H1 (cell line): ENCODE measurements at regions not wholly inside any gene's neighbourhood (a gene's known extent, or its start where the extent isn't known, plus 50 kb on each side); places are given as distances from the start of the nearest gene placed in this dataset.

ENCODE experiments used
- CTCF ChIA-PET: fragments of 300-600 bp; sonication (Branson Sonifier 250); formaldehyde crosslinking; loops from one replicate; lab custom pipeline; 2021; ENCODE audit not compliant: partially characterized antibody; lab: Charles Lee
- POLR2A ChIA-PET: fragments of 300-600 bp; sonication (Branson Sonifier 250); formaldehyde crosslinking; loops from one replicate; lab custom pipeline; 2021; ENCODE audit warnings: inconsistent platforms; ENCODE audit not compliant: partially characterized antibody; lab: Charles Lee
- DNase-seq, 2 experiments: peaks; one replicate each; pipeline versions ENCODE4 v3.0.0 to v3.0.0-alpha.2; 2010 to 2022; ENCODE audit warnings: low spot score in 2 of 2, low read depth in 1 of 2, mixed read lengths in 1 of 2
- FAIRE-seq: peaks from 2 replicates; lab custom pipeline; 2011; peaks lifted over from hg19 to GRCh38; lab: Jason Lieb, UNC
- H2AFZ ChIP-seq: 2 replicates; pipeline ENCODE4 v1.8.1; 2012; ENCODE audit warnings: low read length, inconsistent platforms
- H2AK5ac ChIP-seq: 2 replicates; pipeline ENCODE4 v1.6.1; 2013; ENCODE audit warnings: low read depth, low read length
- H2BK120ac ChIP-seq: replicated peaks from 2 replicates; pipeline ENCODE3; 2013; ENCODE audit warnings: low read depth, low read length, inconsistent platforms
- H2BK12ac ChIP-seq: 2 replicates; pipeline ENCODE4 v1.6.1; 2013; ENCODE audit warnings: low read depth, low read length
- H2BK15ac ChIP-seq: 2 replicates; pipeline ENCODE4 v1.6.1; 2013; ENCODE audit warnings: low read length
- H2BK20ac ChIP-seq: 2 replicates; pipeline ENCODE4 v1.6.1; 2013; ENCODE audit warnings: low read length
- H2BK5ac ChIP-seq: 2 replicates; pipeline ENCODE4 v1.6.1; 2013; ENCODE audit warnings: low read depth, low read length
- H3K14ac ChIP-seq: 2 replicates; pipeline ENCODE4 v1.6.1; 2013; ENCODE audit warnings: inconsistent platforms; ENCODE audit not compliant: insufficient read length
- H3K18ac ChIP-seq: 2 replicates; pipeline ENCODE4 v1.6.1; 2013; ENCODE audit warnings: low read length; ENCODE audit errors: extremely low read depth
- H3K23ac ChIP-seq: 2 replicates; pipeline ENCODE4 v1.6.1; 2013; ENCODE audit warnings: inconsistent platforms; ENCODE audit not compliant: insufficient read length
- H3K23me2 ChIP-seq: 2 replicates; pipeline ENCODE4 v1.6.1; 2013; ENCODE audit warnings: low read depth, low read length
- H3K27ac ChIP-seq: 2 replicates; pipeline ENCODE4 v1.6.1; 2011; ENCODE audit warnings: low read depth, low read length, inconsistent platforms
- H3K27me3 ChIP-seq, 4 experiments: replicated peaks in 1 of 4; 1 replicate in 1 of 4; 2 replicates in 3 of 4; pipeline versions ENCODE4 v1.6.1 to v1.8.1; 2011 to 2013; ENCODE audit warnings: low read length in 3 of 4, mild to moderate bottlenecking in 3 of 4, inconsistent platforms in 2 of 4, mixed read lengths in 2 of 4, moderate library complexity in 1 of 4; ENCODE audit not compliant: control insufficient read depth in 3 of 4, insufficient read depth in 3 of 4; ENCODE audit errors: extremely low read depth in 1 of 4
- H3K36me3 ChIP-seq, 4 experiments: 2 replicates each; pipeline versions ENCODE4 v1.6.1 to v1.8.1; 2011 to 2013; ENCODE audit warnings: mild to moderate bottlenecking in 4 of 4, low read length in 3 of 4, moderate library complexity in 2 of 4, control low read depth in 1 of 4, inconsistent platforms in 1 of 4; ENCODE audit not compliant: insufficient read depth in 4 of 4, control insufficient read depth in 2 of 4
- H3K4ac ChIP-seq: replicated peaks from 2 replicates; pipeline ENCODE3; 2013; ENCODE audit warnings: low read length, low read depth, mixed read lengths, inconsistent platforms; ENCODE audit not compliant: insufficient read length
- H3K4me1 ChIP-seq, 4 experiments: replicated peaks in 1 of 4; 1 replicate in 1 of 4; 2 replicates in 3 of 4; pipeline versions ENCODE4 v1.6.1 to v1.8.1; 2011 to 2013; ENCODE audit warnings: low read length in 3 of 4, inconsistent platforms in 2 of 4, mixed read lengths in 1 of 4; ENCODE audit not compliant: insufficient read depth in 4 of 4, control insufficient read depth in 3 of 4
- H3K4me2 ChIP-seq, 2 experiments: 2 replicates each; pipeline versions ENCODE4 v1.6.1 to v1.8.1; 2011 to 2013; ENCODE audit warnings: low read depth in 2 of 2, low read length in 2 of 2, control low read depth in 1 of 2, inconsistent platforms in 1 of 2, mild to moderate bottlenecking in 1 of 2; ENCODE audit not compliant: insufficient read depth in 1 of 2
- H3K4me3 ChIP-seq, 4 experiments: fragments of 200-600, 300-600 bp in 1 of 4; sonication (generic), shearing (Covaris generic), sonication (Bioruptor Twin) in 1 of 4; 2 replicates each; pipeline versions ENCODE4 v1.5.1 to v1.8.1; 2011 to 2016; ENCODE audit warnings: low read length in 4 of 4, low read depth in 3 of 4, control low read depth in 2 of 4, inconsistent platforms in 2 of 4, mild to moderate bottlenecking in 2 of 4, mixed read lengths in 1 of 4, moderate library complexity in 1 of 4; ENCODE audit not compliant: insufficient read depth in 2 of 4; ENCODE audit errors: extremely low read depth in 1 of 4
- H3K56ac ChIP-seq: replicated peaks from 2 replicates; pipeline ENCODE3; 2013; ENCODE audit warnings: low read depth, mild to moderate bottlenecking, mixed read lengths, low read length, inconsistent platforms; ENCODE audit not compliant: insufficient read length
- H3K79me1 ChIP-seq: 2 replicates; pipeline ENCODE4 v1.6.1; 2013; ENCODE audit warnings: low read depth, low read length, control low read depth
- H3K79me2 ChIP-seq, 2 experiments: 2 replicates each; pipeline versions ENCODE4 v1.6.1 to v1.8.1; 2012 to 2013; ENCODE audit warnings: low read length in 2 of 2, mild to moderate bottlenecking in 2 of 2, inconsistent platforms in 1 of 2; ENCODE audit not compliant: insufficient read depth in 2 of 2, control insufficient read depth in 1 of 2
- H3K9ac ChIP-seq, 4 experiments: replicated peaks in 1 of 4; 1 replicate in 1 of 4; 2 replicates in 3 of 4; pipeline versions ENCODE4 v1.6.1 to v1.8.1; 2011 to 2013; ENCODE audit warnings: low read depth in 3 of 4, low read length in 3 of 4, control low read depth in 2 of 4, mild to moderate bottlenecking in 2 of 4, moderate library complexity in 2 of 4, inconsistent platforms in 1 of 4; ENCODE audit errors: extremely low read depth in 1 of 4
- H3K9me3 ChIP-seq, 2 experiments: 2 replicates each; pipeline versions ENCODE4 v1.6.1 to v1.8.1; 2012 to 2013; ENCODE audit warnings: mild to moderate bottlenecking in 2 of 2, moderate library complexity in 2 of 2, control low read depth in 1 of 2, inconsistent platforms in 1 of 2, low read depth in 1 of 2, low read length in 1 of 2, mixed read lengths in 1 of 2; ENCODE audit not compliant: insufficient read depth in 2 of 2
- H4K20me1 ChIP-seq, 2 experiments: replicated peaks in 1 of 2; 2 replicates each; pipeline versions ENCODE3 to v1.8.1; 2011 to 2013; ENCODE audit warnings: inconsistent platforms in 2 of 2, low read length in 2 of 2, mild to moderate bottlenecking in 1 of 2; ENCODE audit not compliant: insufficient read depth in 2 of 2, control insufficient read depth in 1 of 2
- H4K5ac ChIP-seq: 2 replicates; pipeline ENCODE4 v1.6.1; 2013; ENCODE audit warnings: low read length, low read depth, mixed read lengths, inconsistent platforms; ENCODE audit not compliant: insufficient read length
- H4K8ac ChIP-seq: 2 replicates; pipeline ENCODE4 v1.8.0; 2013; ENCODE audit warnings: mild to moderate bottlenecking, moderate library complexity, low read length, inconsistent platforms; ENCODE audit not compliant: insufficient read depth; ENCODE audit errors: extremely low read depth
- H4K91ac ChIP-seq: replicated peaks from 2 replicates; pipeline ENCODE3; 2013; ENCODE audit warnings: low read length, mixed read lengths, inconsistent platforms; ENCODE audit not compliant: insufficient read length
- MAFK ChIP-seq: IDR thresholded peaks from 2 replicates; pipeline ENCODE4 v1.6.1; 2012; ENCODE audit warnings: low read depth, mild to moderate bottlenecking, improper control_type of control experiment, low read length
- WGBS, 2 experiments: shearing (Covaris generic) in 1 of 2; methylation state at CpG; one replicate each; pipeline versions ENCODE4 v1.1.6 to v1.1.7; 2013 to 2015; ENCODE audit warnings: low lambda C conversion rate in 2 of 2, mixed read lengths in 2 of 2, inconsistent platforms in 1 of 2, low coverage in 1 of 2, missing lambda C conversion rate in 1 of 2; ENCODE audit not compliant: insufficient replicate concordance in 2 of 2, insufficient coverage in 1 of 2, insufficient read length in 1 of 2; ENCODE audit errors: extremely low coverage in 1 of 2, missing lambda C conversion rate in 1 of 2; 5-methylcytosine and 5-hydroxymethylcytosine counted together

DNA sequence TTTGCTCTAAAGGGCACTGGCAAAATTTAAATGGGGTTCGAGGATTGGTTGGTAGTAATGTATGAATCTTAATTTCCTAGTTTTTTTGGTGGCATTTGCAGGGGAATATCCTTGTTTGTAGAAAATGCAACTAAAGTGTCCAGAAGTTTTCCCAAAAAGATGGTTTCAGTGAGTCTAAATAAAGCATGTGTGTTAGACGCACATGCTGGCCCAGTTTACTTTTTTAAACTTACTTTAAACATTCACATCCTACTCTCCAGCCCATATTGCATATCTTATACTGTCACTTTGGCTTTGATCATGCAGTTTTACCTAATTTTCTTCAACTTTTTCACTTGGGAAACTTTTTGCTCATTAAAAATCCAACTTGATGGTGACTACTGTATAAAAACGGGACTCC lies 744.0 kb upstream of the CELF2 start:
- H3K14ac ChIP-seq, result no peak overlapping the region
- no peak overlapping the region for H2BK120ac ChIP-seq
- H3K27me3 ChIP-seq, result peaks cover 0 to 1% (median 0%) of the 10 kb centered on the region in 4 experiments; a peak in 1 of 7 replicates
- H4K8ac ChIP-seq, result no peak overlapping the region
- no peak overlapping the region for H3K23ac ChIP-seq
- WGBS, 2 experiments, result 89% methylated on average over 3 of the region's 3 CpGs; no CpG with 5 or more reads in 1 of the 2 experiments
- H3K23me2 ChIP-seq, result peaks cover 2% of the 10 kb centered on the region; the same call in 1 of the 2 replicates
- TF ChIP-seq MAFK, result no peak
- H3K56ac ChIP-seq, result no peak overlapping the region
- H2BK20ac ChIP-seq, result no peak overlapping the region
- no peak overlapping the region for H3K9ac ChIP-seq
- POLR2A ChIA-PET, result no interaction called here
- no peak overlapping the region for H3K27ac ChIP-seq
- no peak overlapping the region for H2AK5ac ChIP-seq
- no peak overlapping the region for H2AFZ ChIP-seq
- H2BK5ac ChIP-seq, result no peak overlapping the region
- no peak overlapping the region for H2BK15ac ChIP-seq
- no peak overlapping the region for H2BK12ac ChIP-seq
- H3K4ac ChIP-seq, result no peak overlapping the region
- H3K36me3 ChIP-seq, result no peaks in the 10 kb centered on the region
- no peak overlapping the region for H4K91ac ChIP-seq
- no peaks in the 10 kb centered on the region for H3K79me2 ChIP-seq
- H3K4me2 ChIP-seq, result no peak overlapping the region
- CTCF ChIA-PET, result no interaction called here
- FAIRE-seq (no peak), DNase-seq (no peak)
- H3K4me3 ChIP-seq, result no peak overlapping the region
- H3K18ac ChIP-seq, result no peak overlapping the region
- no peaks in the 10 kb centered on the region for H4K20me1 ChIP-seq
- H4K5ac ChIP-seq, result no peak overlapping the region
- H3K9me3 ChIP-seq, result no peaks in the 10 kb centered on the region
- no peaks in the 10 kb centered on the region for H3K79me1 ChIP-seq
- H3K4me1 ChIP-seq, result no peaks in the 10 kb centered on the region; a peak in 1 of 7 replicates
